Uterus (tissue), 3 donors: ENCODE measurements at regions not wholly inside any gene's neighbourhood (a gene's known extent, or its start where the extent isn't known, plus 50 kb on each side); places are given as distances from the start of the nearest gene placed in this dataset.

Experiments used
- DNase-seq, 2 donors: peaks; one replicate each; pipeline ENCODE4 v3.0.0-alpha.2; 2019 to 2020
- H3K27ac ChIP-seq, 2 donors: fragments of 200-600 bp; sonication (generic); 1 replicate in 1 of 2; 2 replicates in 1 of 2; pipeline ENCODE4 v1.5.1; 2016 to 2018
- H3K27me3 ChIP-seq, 2 donors: fragments of 200-600 bp; sonication (generic); one replicate each; pipeline ENCODE4 v1.5.1; 2018 to 2019; ENCODE audit warnings: control low read depth in 1 of 2
- H3K36me3 ChIP-seq, 2 donors: fragments of 200-600 bp; sonication (generic); one replicate each; pipeline ENCODE4 v1.5.1; 2019; ENCODE audit warnings: control low read depth in 1 of 2
- H3K4me1 ChIP-seq, 2 donors: fragments of 200-600 bp; sonication (generic); one replicate each; pipeline ENCODE4 v1.5.1; 2018 to 2019; ENCODE audit warnings: control low read depth in 1 of 2
- H3K4me3 ChIP-seq, 2 donors: fragments of 200-600 bp; sonication (generic); 1 replicate in 1 of 2; 2 replicates in 1 of 2; pipeline ENCODE4 v1.5.1; 2018 to 2019; ENCODE audit warnings: mild to moderate bottlenecking in 1 of 2
- H3K9me3 ChIP-seq, 2 donors: fragments of 200-600 bp; sonication (generic); one replicate each; pipeline ENCODE4 v1.5.1; 2019; ENCODE audit warnings: control low read depth in 1 of 2
- CTCF ChIP-seq, 4 experiments: fragments of 200-600 bp in 2 of 4; fragments of 450-650 bp in 2 of 4; sonication (generic) in 2 of 4; IDR thresholded peaks; one replicate each; pipeline ENCODE4 v1.5.1; 2016 to 2019; ENCODE audit warnings: antibody characterized with exemption in 4 of 4, mild to moderate bottlenecking in 2 of 4, moderate library complexity in 1 of 4
- POLR2A ChIP-seq, 2 donors: fragments of 450-650 bp; IDR thresholded peaks; one replicate each; pipeline ENCODE4 v1.6.1; 2016; ENCODE audit warnings: antibody characterized with exemption in 2 of 2, mild to moderate bottlenecking in 1 of 2, moderate library complexity in 1 of 2
- intact Hi-C: fragments of 100-400 bp; cut with DNase I; formaldehyde crosslinking; loops from one replicate; pipeline ENCODE4 v1.15.1; 2023; ENCODE audit warnings: low total_unique reads
- donor health status: DM: yes; HTN: yes; CAD: no.

- Histone ChIP-seq H3K4me3 (no peak overlapping the region), H3K27ac (no peak overlapping the region), H3K27me3 (no peaks in the 10 kb centered on the region), H3K36me3 (no peaks in the 10 kb centered on the region), H3K4me1 (no peaks in the 10 kb centered on the region), H3K9me3 (peaks cover 0 to 3% of the 10 kb centered on the region in 2 donors)
- no peak for DNase-seq
- TF ChIP-seq POLR2A (IDR thresholded peaks at IDR 0.05): no peak
- TF ChIP-seq CTCF (IDR thresholded peaks at IDR 0.05): no peak
- intact Hi-C loops: no loop called here
Measured at GRCh38 chr4:37771771-37772170, 54.7 kb upstream of the PGM2 start.

GRCh38 chr4:37770016-37770415, 56.5 kb upstream of the PGM2 start:
- H3K27ac ChIP-seq: no peak overlapping the region
- H3K4me1 ChIP-seq: no peaks in the 10 kb centered on the region
- H3K27me3 ChIP-seq: no peaks in the 10 kb centered on the region
- no peaks in the 10 kb centered on the region for H3K9me3 ChIP-seq
- H3K4me3 ChIP-seq: no peak overlapping the region
- H3K36me3 ChIP-seq: no peaks in the 10 kb centered on the region
- intact Hi-C loops: no loop called here
- TF ChIP-seq CTCF (IDR thresholded peaks at IDR 0.05) (no peak), POLR2A (IDR thresholded peaks at IDR 0.05) (no peak)
- DNase-seq: no peak

GRCh38 chr4:37769391-37769989, 57.0 kb upstream of the PGM2 start:
- Histone ChIP-seq H3K4me3 (no peak overlapping the region), H3K9me3 (no peaks in the 10 kb centered on the region)
- intact Hi-C loops: no loop called here

GRCh38 chr4:37767546-37767945, 58.9 kb upstream of the PGM2 start:
- DNase-seq: peak; percentile 29 to 37
- intact Hi-C loops: no loop called here
- no peaks in the 10 kb centered on the region for H3K4me1 ChIP-seq
- H3K36me3 ChIP-seq: no peaks in the 10 kb centered on the region
- H3K27me3 ChIP-seq: no peaks in the 10 kb centered on the region
- no peak overlapping the region for H3K4me3 ChIP-seq
- no peak overlapping the region for H3K27ac ChIP-seq
- TF ChIP-seq POLR2A (IDR thresholded peaks at IDR 0.05) (no peak), CTCF (IDR thresholded peaks at IDR 0.05) (no peak)
- H3K9me3 ChIP-seq: no peaks in the 10 kb centered on the region

More at GRCh38 chr4:37769391-37769989, 57.0 kb upstream of the PGM2 start:
- Histone ChIP-seq H3K36me3 (no peaks in the 10 kb centered on the region), H3K4me1 (no peaks in the 10 kb centered on the region), H3K27ac (no peak overlapping the region), H3K27me3 (no peaks in the 10 kb centered on the region)
- TF ChIP-seq POLR2A (IDR thresholded peaks at IDR 0.05): no peak
- TF ChIP-seq CTCF (IDR thresholded peaks at IDR 0.05): no peak
- no peak for DNase-seq

- H3K4me3 ChIP-seq: no peak overlapping the region
- DNase-seq: no peak
- H3K36me3 ChIP-seq: no peaks in the 10 kb centered on the region
- no peaks in the 10 kb centered on the region for H3K9me3 ChIP-seq
- H3K4me1 ChIP-seq: no peaks in the 10 kb centered on the region
- H3K27me3 ChIP-seq: no peaks in the 10 kb centered on the region
- intact Hi-C loops: no loop called here
- no peak overlapping the region for H3K27ac ChIP-seq
- TF ChIP-seq POLR2A (IDR thresholded peaks at IDR 0.05) (no peak), CTCF (IDR thresholded peaks at IDR 0.05) (no peak)
Measured at GRCh38 chr4:37767019-37767418, 59.5 kb upstream of the PGM2 start.
